ENCODE measurements at regions not wholly inside any gene's neighbourhood (a gene's known extent, or its start where the extent isn't known, plus 50 kb on each side); places are given as distances from the start of the nearest gene placed in this dataset.

- H3K4me3 Mint-ChIP-seq (ENCODE audit: low read depth), result no peak overlapping the region
- H3K27me3 Mint-ChIP-seq, result peaks cover 6% of the 10 kb centered on the region
- TF ChIP-seq CTCF (IDR thresholded peaks at IDR 0.05; ENCODE audit: unreplicated experiment), result no peak
- no peaks in the 10 kb centered on the region for H3K36me3 Mint-ChIP-seq (ENCODE audit: insufficient read depth)
- H3K27ac Mint-ChIP-seq, result no peak overlapping the region
- DNase-seq (ENCODE audit: low spot score, unreplicated experiment), result no peak
- peaks cover 7% of the 10 kb centered on the region for H3K4me1 Mint-ChIP-seq (ENCODE audit: low read depth)
- H3K9me3 Mint-ChIP-seq (ENCODE audit: low read depth), result no peaks in the 10 kb centered on the region
Observed at GRCh38 chr7:152571068-152571467, 104.9 kb downstream of the XRCC2 start.

- Mint-ChIP-seq H3K36me3 (ENCODE audit: insufficient read depth) (no peaks in the 10 kb centered on the region), H3K4me3 (ENCODE audit: low read depth) (no peak overlapping the region), H3K27me3 (peaks cover 22% of the 10 kb centered on the region), H3K9me3 (ENCODE audit: low read depth) (no peaks in the 10 kb centered on the region), H3K4me1 (ENCODE audit: low read depth) (peaks cover 4% of the 10 kb centered on the region), H3K27ac (no peak overlapping the region)
- DNase-seq (ENCODE audit: low spot score, unreplicated experiment), result no peak
- TF ChIP-seq CTCF (IDR thresholded peaks at IDR 0.05; ENCODE audit: unreplicated experiment), result no peak
Observed at GRCh38 chr7:152568972-152569371, 107.0 kb downstream of the XRCC2 start.

- Mint-ChIP-seq H3K27me3 (peaks cover 18% of the 10 kb centered on the region), H3K36me3 (ENCODE audit: insufficient read depth) (no peaks in the 10 kb centered on the region), H3K4me3 (ENCODE audit: low read depth) (no peak overlapping the region), H3K4me1 (ENCODE audit: low read depth) (peaks cover 4% of the 10 kb centered on the region), H3K9me3 (ENCODE audit: low read depth) (no peaks in the 10 kb centered on the region), H3K27ac (no peak overlapping the region)
- TF ChIP-seq CTCF (IDR thresholded peaks at IDR 0.05; ENCODE audit: unreplicated experiment), result no peak
- DNase-seq (ENCODE audit: low spot score, unreplicated experiment), result no peak
Observed at GRCh38 chr7:152565731-152566130, 110.2 kb downstream of the XRCC2 start.

GRCh38 chr7:152564656-152565250 lies 111.2 kb downstream of the XRCC2 start:
- Mint-ChIP-seq H3K4me1 (ENCODE audit: low read depth) (peaks cover 4% of the 10 kb centered on the region), H3K4me3 (ENCODE audit: low read depth) (no peak overlapping the region), H3K27ac (no peak overlapping the region), H3K36me3 (ENCODE audit: insufficient read depth) (no peaks in the 10 kb centered on the region), H3K27me3 (peaks cover 18% of the 10 kb centered on the region), H3K9me3 (ENCODE audit: low read depth) (no peaks in the 10 kb centered on the region)
- no peak for DNase-seq (ENCODE audit: low spot score, unreplicated experiment)
- TF ChIP-seq CTCF (IDR thresholded peaks at IDR 0.05; ENCODE audit: unreplicated experiment), result no peak

GRCh38 chr7:152556013-152556755 lies 119.8 kb downstream of the XRCC2 start:
- no peaks in the 10 kb centered on the region for H3K27me3 Mint-ChIP-seq
- H3K36me3 Mint-ChIP-seq (ENCODE audit: insufficient read depth), result no peaks in the 10 kb centered on the region
- no peaks in the 10 kb centered on the region for H3K9me3 Mint-ChIP-seq (ENCODE audit: low read depth)
- H3K27ac Mint-ChIP-seq, result no peak overlapping the region
- H3K4me1 Mint-ChIP-seq (ENCODE audit: low read depth), result peaks cover 2% of the 10 kb centered on the region
- H3K4me3 Mint-ChIP-seq (ENCODE audit: low read depth), result no peak overlapping the region
- no peak for DNase-seq (ENCODE audit: low spot score, unreplicated experiment)
- no peak for TF ChIP-seq CTCF (IDR thresholded peaks at IDR 0.05; ENCODE audit: unreplicated experiment)

Data from progenitor cell of endocrine pancreas (in vitro differentiated cells).